MM.1S (cell line): ENCODE measurements at regions not wholly inside any gene's neighbourhood (a gene's known extent, or its start where the extent isn't known, plus 50 kb on each side); places are given as distances from the start of the nearest gene placed in this dataset.

Source experiments
- DNase-seq: peaks from one replicate; pipeline ENCODE4 v3.0.0-alpha.2; 2015
- H2AFZ ChIP-seq: fragments of 300-600 bp; sonication (generic); 2 replicates; pipeline ENCODE4 v1.6.0; 2016; ENCODE audit warnings: antibody characterized with exemption, low read length
- H3F3A ChIP-seq: fragments of 300-600 bp; sonication (generic); 2 replicates; pipeline ENCODE4 v1.6.1; 2016; ENCODE audit warnings: mild to moderate bottlenecking, antibody characterized with exemption, low read length, moderate library complexity, mixed read lengths; ENCODE audit not compliant: insufficient read depth
- H3K27ac ChIP-seq: fragments of 300-600 bp; sonication (generic); 2 replicates; pipeline ENCODE4 v1.5.1; 2016; ENCODE audit warnings: mild to moderate bottlenecking, low read length
- H3K27me3 ChIP-seq: fragments of 300-600 bp; sonication (generic); replicated peaks from 2 replicates; pipeline ENCODE4 v1.6.0; 2016; ENCODE audit warnings: low read length; ENCODE audit not compliant: insufficient read depth
- H3K36me3 ChIP-seq: fragments of 300-600 bp; sonication (generic); replicated peaks from 2 replicates; pipeline ENCODE4 v1.6.1; 2016; ENCODE audit warnings: mild to moderate bottlenecking, low read length, mixed read lengths; ENCODE audit not compliant: insufficient read depth
- H3K4me1 ChIP-seq: fragments of 300-600 bp; sonication (generic); 2 replicates; pipeline ENCODE4 v1.6.1; 2016; ENCODE audit warnings: low read length, mixed read lengths
- H3K4me2 ChIP-seq: fragments of 300-600 bp; sonication (generic); 2 replicates; pipeline ENCODE4 v1.6.0; 2016; ENCODE audit warnings: low read depth, low read length
- H3K4me3 ChIP-seq: fragments of 300-600 bp; sonication (generic); 2 replicates; pipeline ENCODE4 v1.5.1; 2016; ENCODE audit warnings: low read length, mixed read lengths
- H3K79me2 ChIP-seq: fragments of 300-600 bp; sonication (generic); 2 replicates; pipeline ENCODE4 v1.6.1; 2016; ENCODE audit warnings: mixed run types, low read length, mixed read lengths
- H3K9ac ChIP-seq: fragments of 300-600 bp; sonication (generic); 2 replicates; pipeline ENCODE4 v1.6.1; 2016; ENCODE audit warnings: low read length, mixed read lengths
- H3K9me2 ChIP-seq: fragments of 300-600 bp; sonication (generic); replicated peaks from 2 replicates; pipeline ENCODE4 v1.6.1; 2016; ENCODE audit warnings: mild to moderate bottlenecking, low read length, mixed read lengths; ENCODE audit not compliant: insufficient read depth
- H3K9me3 ChIP-seq: fragments of 300-600 bp; sonication (generic); replicated peaks from 2 replicates; pipeline ENCODE4 v1.6.1; 2016; ENCODE audit warnings: mild to moderate bottlenecking, low read length, mixed read lengths; ENCODE audit not compliant: insufficient read depth
- H4K20me1 ChIP-seq: fragments of 300-600 bp; sonication (generic); 2 replicates; pipeline ENCODE4 v1.6.1; 2016; ENCODE audit warnings: mild to moderate bottlenecking, low read length, moderate library complexity, mixed read lengths; ENCODE audit not compliant: insufficient read depth
- CTCF ChIP-seq: fragments of 300-600 bp; sonication (generic); IDR thresholded peaks from 2 replicates; pipeline ENCODE4 v1.5.1; 2016; ENCODE audit warnings: antibody characterized with exemption, low read length, mixed read lengths
- EZH2 ChIP-seq: fragments of 300-600 bp; sonication (generic); optimal IDR thresholded peaks from 2 replicates; pipeline ENCODE3; 2017; ENCODE audit warnings: low read depth, mild to moderate bottlenecking, antibody characterized with exemption, low read length, mixed read lengths
- EZH2phosphoT487 ChIP-seq: fragments of 300-600 bp; sonication (generic); IDR thresholded peaks from 2 replicates; pipeline ENCODE4 v1.6.1; 2018; ENCODE audit warnings: antibody characterized with exemption, low read length

GRCh38 chr10:131025333-131025732 lies 286.2 kb downstream of the TCERG1L start:
- Histone ChIP-seq H3K27me3 (no peaks in the 10 kb centered on the region), H3K4me1 (no peaks in the 10 kb centered on the region), H3K79me2 (no peaks in the 10 kb centered on the region), H4K20me1 (no peaks in the 10 kb centered on the region), H3K9me3 (no peaks in the 10 kb centered on the region), H3K9me2 (no peaks in the 10 kb centered on the region), H3K9ac (no peak overlapping the region), H3K36me3 (no peaks in the 10 kb centered on the region), H3K4me3 (no peak overlapping the region), H2AFZ (no peak overlapping the region), H3K4me2 (no peak overlapping the region), H3K27ac (no peak overlapping the region), H3F3A (no peaks in the 10 kb centered on the region)
- TF ChIP-seq CTCF, result no peak
- no peak for TF ChIP-seq EZH2
- TF ChIP-seq EZH2phosphoT487, result no peak
- no peak for DNase-seq

GRCh38 chr10:131027256-131027655 lies 284.3 kb downstream of the TCERG1L start:
- no peak overlapping the region for H2AFZ ChIP-seq
- no peaks in the 10 kb centered on the region for H3K9me2 ChIP-seq
- no peaks in the 10 kb centered on the region for H4K20me1 ChIP-seq
- no peaks in the 10 kb centered on the region for H3K9me3 ChIP-seq
- no peaks in the 10 kb centered on the region for H3K27me3 ChIP-seq
- H3K36me3 ChIP-seq, result no peaks in the 10 kb centered on the region
- H3K4me2 ChIP-seq, result no peak overlapping the region
- H3K9ac ChIP-seq, result no peak overlapping the region
- TF ChIP-seq EZH2phosphoT487, result no peak
- TF ChIP-seq EZH2, result no peak
- no peak for TF ChIP-seq CTCF
- no peaks in the 10 kb centered on the region for H3K79me2 ChIP-seq
- H3K27ac ChIP-seq, result no peak overlapping the region
- H3K4me1 ChIP-seq, result no peaks in the 10 kb centered on the region
- H3K4me3 ChIP-seq, result no peak overlapping the region
- no peak for DNase-seq
- no peaks in the 10 kb centered on the region for H3F3A ChIP-seq

- no peak for TF ChIP-seq CTCF
- TF ChIP-seq EZH2, result no peak
- no peak for TF ChIP-seq EZH2phosphoT487
- no peaks in the 10 kb centered on the region for H3K79me2 ChIP-seq
Measured at GRCh38 chr10:131031346-131031745, 280.2 kb downstream of the TCERG1L start.

More at GRCh38 chr10:131031346-131031745, 280.2 kb downstream of the TCERG1L start:
- no peaks in the 10 kb centered on the region for H3K36me3 ChIP-seq
- H3F3A ChIP-seq, result no peaks in the 10 kb centered on the region
- H3K27ac ChIP-seq, result no peak overlapping the region
- DNase-seq, result no peak
- no peaks in the 10 kb centered on the region for H3K9me3 ChIP-seq
- no peaks in the 10 kb centered on the region for H3K4me1 ChIP-seq
- H4K20me1 ChIP-seq, result no peaks in the 10 kb centered on the region
- no peaks in the 10 kb centered on the region for H3K9me2 ChIP-seq
- H3K4me2 ChIP-seq, result no peak overlapping the region
- H3K27me3 ChIP-seq, result no peaks in the 10 kb centered on the region; the same call in 1 of the 2 replicates
- no peak overlapping the region for H3K9ac ChIP-seq
- H3K4me3 ChIP-seq, result no peak overlapping the region
- H2AFZ ChIP-seq, result no peak overlapping the region
